Activated T-cell treated with anti-CD3 and anti-CD28 coated beads, Interleukin-2, amount 50 U/mL, for 1 hour (primary cell): ENCODE measurements at regions not wholly inside any gene's neighbourhood (a gene's known extent, or its start where the extent isn't known, plus 50 kb on each side); places are given as distances from the start of the nearest gene placed in this dataset.

Source experiments
- DNase-seq: peaks from one replicate; pipeline ENCODE4 v3.0.0-alpha.2; 2020

DNA sequence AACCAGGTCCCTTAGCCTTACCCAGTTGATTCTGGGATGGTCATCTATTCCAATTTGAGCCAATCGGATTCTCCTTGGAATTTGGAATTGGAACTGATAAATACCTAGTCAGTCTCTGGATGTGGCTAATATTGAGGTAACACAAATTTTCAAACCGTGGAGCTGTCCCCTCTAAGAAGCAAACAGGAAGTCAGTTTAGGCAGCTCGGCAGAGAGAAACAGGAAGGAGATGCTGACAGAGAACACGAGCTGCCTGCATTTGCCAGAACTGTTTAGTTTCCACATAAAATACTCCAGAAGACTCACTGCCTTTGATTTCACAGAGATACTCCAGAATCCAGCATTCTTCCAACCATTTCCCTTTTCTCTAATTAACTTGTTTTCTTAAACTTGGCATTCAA, 1024.9 kb downstream of the BCL11A start:
- no peak for DNase-seq

DNA sequence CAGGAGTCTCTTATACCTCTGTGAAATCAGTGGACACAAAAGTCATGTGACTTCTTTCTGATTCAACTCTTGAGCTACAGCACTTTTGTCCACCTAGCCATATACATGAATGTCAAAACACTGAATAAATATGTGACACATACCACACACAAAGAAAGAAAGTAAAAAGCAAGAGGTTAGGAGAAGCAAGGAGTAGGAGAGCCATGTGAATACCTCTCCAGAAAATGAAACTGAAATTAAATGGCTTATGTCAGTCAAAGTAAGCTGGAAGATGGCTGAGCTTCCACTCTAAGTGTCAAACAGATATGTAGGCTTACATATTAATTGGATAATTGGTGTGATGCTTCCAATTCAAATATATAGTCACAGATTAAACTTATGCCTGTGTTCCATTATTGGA, 1050.5 kb downstream of the BCL11A start:
- no peak for DNase-seq

DNA sequence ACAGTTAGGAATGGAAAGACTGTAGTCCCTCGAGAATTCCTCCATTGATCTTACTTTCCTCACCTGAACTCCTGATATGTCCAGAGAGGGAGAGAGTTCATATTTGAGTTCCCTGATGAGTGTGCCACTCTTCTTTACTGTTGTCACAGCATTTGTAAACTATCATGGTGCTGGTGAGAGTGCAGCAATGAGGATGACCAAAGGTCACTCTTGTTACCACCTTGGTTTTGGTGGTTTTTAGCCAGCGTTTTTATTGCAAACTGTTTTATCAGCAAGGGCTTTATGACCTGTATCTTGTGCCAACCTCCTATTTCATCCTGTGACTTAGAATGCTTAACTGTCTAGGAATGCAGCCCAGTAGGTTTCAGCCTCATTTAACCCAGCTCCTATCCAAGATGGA, 1062.5 kb downstream of the BCL11A start:
- no peak for DNase-seq

DNA sequence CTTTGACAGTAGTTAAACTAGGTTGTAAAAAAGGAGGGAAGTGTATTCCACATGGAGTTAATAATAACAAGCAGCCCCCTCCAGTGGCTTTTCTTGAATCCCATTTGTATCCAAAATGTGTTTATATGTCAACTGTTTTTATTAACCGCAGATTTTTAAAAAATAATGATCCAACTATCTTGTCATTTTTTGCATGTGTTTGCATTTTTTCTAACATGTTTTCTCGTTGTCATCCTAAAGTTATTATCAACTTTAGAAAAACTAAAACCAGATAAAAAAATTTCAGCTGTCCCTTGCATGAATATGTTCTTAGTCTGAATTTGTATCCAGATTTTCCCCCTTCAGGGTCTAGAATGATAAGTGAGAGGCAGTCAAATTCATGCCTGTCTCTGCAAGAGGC, 1063.3 kb downstream of the BCL11A start:
- DNase-seq: no peak

DNA sequence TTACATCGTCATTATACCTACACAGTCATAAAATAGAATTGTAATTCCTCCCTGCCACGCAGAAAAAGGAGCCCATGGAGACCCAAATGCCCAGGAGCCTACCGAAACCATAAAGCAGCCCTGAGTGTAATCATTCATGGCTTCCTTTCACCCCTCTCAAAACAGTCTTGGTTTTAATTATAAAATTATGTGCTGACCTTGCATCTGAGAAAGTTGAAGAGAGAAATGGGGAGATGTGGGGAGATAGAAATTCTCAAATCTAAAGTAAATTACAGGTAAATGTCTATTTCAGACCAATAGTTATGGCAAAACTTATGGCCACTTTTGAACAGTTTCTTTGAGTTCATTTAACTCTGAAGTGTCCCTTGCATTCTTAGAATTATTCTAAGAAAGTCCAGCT, 1068.8 kb downstream of the BCL11A start:
- DNase-seq: no peak

DNA sequence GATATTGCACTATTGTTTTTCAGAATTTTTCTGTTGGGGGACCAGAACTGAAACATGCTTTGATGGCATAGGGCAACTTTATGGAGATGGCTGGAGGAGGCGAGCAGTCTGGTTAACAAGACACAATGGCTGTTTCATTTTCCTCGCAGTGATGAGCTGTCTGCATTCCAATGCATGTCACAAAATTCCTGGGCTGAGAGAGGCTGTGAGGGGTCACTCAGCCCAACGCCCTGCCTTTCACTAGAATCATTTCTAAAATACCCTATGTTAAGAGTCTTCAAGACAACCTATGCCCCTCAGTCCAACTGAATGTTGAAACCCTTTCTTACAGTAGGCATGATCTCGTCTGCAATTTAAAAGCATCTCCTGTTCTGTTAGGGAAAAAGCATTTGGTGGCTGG, 1090.0 kb downstream of the BCL11A start:
- no peak for DNase-seq

DNA sequence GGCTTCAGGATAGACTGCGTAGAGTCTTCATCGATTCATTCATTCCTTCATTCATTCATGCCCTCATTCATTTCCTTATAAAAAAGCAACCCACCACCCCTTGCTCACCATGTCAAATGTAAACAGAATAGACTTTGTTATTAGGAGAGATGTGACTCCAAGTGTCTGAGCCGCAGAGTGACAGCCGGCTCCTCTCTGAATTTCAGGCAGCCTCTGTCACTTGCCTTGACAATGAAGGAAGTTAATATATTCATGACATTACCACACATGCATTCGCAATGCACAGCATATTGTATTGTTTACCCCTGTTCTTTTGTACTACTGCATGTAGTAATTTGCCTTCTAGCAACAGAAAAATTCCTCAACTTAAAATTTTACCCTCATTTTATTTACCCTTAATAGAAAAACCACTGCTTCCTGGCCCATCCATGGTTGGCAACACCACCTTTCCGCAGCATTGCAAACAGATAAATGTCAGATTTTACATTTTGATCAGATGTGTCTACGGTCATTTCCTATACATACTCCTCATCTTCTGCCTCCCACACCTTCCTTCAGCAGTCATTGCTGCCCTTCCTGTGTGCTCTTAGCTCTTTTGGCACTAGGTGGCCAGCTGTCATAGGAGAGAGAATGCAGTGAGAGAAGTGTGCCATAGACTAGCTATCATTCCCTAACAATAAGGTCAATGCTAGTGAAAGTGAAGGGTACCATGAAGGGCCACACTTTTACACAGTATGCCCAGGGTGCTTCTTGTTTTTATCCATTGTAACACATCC, 1090.8 kb downstream of the BCL11A start:
- no peak for DNase-seq

DNA sequence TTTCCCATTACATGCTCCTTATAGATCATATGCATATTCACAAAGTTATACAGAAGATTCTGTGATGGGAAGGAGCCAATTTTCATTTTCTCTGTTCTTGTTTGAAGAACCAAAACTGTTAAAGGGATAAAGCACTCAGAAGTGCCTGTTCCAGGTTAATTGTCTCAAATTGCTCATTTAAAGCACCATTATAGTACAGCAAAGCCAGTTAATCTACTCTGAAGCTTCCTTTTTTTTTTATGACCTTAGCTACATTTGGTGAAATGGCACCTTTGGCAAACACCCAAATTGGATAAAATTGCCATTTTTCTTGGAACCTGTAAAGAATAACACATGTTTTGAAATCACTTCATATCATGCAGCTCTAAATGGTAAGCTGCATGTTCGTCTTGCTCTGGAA, 1092.3 kb downstream of the BCL11A start:
- no peak for DNase-seq

DNA sequence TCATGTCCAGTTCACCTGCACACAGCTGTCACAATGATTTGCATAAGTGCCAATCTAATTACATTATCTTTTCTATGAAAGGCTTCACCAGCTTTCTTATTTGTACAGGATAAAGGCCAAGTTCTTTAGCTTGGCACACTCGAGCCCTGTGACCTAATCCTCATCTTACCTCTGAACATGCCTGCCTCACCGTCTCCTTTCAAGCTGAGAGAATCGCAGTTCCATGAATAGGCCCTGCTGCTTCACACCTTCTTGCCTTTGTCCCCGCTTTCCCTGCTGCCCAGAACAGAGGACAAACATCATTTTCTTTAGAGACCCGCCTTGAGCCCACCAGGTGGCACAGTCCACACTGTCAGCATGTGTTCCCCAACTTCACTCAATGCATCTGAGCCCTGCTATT, 1094.7 kb downstream of the BCL11A start:
- no peak for DNase-seq

DNA sequence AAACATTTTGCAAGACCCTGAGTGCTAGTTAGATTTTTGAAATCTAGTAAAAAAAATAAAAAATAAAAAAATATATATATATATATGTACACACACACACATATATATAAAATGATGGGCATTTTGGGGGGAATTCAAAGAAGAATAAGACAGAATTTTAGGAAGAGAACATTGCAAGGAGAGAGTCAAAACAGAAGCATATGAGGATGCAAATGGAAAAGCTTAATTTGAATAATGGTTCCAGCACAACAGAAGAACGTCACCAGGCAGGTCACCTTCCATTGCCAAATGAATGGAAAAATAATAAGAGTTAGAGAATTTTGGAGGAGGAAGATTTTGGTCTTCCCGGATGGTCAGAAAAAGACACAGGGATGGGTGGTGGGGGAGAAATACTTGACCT, 1097.2 kb downstream of the BCL11A start:
- DNase-seq: no peak

DNA sequence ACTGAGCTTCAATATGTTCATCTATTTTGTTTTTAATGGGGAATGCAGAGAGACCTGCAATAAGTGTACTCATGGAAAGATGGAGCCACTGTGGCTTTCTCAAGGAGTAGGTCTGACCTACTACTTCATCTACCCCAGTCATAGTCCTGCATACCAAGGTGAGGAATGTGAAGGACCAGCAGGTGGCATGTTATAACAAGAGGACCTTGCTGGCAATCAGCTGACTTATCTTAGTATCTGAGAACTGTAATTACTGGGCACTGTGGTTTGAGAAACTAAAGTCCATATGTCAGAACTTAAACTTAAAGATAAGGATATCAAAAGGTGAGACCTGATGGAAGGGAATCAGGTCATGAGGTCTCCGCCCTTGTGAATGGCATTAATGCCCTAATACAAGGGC, 1104.2 kb downstream of the BCL11A start:
- no peak for DNase-seq

DNA sequence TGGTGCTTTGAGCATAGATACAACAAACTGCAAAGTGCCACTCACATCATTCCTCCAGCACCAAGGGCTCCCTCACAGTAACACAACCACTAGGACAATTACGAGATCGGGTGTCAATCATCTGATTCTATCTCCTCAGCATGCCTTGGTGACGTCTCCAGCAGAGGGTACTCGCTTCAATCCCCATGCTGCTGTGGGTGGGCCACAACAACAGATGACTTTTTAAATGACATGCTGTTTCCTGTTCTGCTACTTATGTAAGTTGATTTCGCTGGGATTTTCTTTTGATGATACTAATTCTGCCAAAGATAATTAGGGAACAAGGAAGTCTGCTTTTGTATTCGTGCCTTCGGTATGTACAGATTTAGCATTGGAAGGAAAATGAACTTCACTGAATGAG, 1113.0 kb downstream of the BCL11A start:
- no peak for DNase-seq

DNA sequence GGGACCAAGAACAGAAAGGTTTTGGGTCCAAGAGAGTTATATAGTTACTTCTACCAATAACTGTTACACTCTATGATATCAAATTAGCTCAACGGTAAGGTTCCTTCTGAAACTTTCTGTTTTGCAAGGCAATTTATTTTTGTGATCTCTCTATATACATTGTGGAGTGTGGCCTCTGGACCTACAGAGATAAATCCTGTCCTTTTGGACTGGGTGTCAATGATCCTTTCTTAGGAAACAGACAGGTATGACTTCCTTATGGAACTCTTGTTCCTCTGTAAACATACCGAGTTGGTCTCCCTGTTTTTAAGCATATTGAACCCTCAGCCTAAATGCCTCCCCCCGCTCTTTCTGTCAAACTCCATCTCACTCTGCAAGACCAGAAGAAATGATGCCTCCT, 1117.8 kb downstream of the BCL11A start:
- no peak for DNase-seq

DNA sequence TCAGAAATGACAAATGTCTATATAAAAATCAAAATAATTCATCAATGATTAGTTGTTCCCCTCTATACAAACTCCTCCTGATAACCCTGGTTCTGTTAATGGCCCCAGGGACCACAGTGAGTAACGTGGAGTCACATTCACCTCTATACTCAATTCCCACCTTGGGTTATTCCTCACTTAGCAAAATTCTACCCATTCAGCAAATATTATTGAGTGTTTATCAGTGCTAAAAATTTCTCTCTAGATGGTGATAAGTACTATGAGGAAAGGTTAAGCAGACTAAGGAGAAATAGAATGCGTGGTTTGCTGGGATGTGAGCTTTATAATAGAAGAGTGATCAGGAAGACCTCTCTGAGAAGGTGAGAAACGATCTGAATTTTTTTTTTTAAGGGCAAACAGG, 1124.5 kb downstream of the BCL11A start:
- DNase-seq: no peak

DNA sequence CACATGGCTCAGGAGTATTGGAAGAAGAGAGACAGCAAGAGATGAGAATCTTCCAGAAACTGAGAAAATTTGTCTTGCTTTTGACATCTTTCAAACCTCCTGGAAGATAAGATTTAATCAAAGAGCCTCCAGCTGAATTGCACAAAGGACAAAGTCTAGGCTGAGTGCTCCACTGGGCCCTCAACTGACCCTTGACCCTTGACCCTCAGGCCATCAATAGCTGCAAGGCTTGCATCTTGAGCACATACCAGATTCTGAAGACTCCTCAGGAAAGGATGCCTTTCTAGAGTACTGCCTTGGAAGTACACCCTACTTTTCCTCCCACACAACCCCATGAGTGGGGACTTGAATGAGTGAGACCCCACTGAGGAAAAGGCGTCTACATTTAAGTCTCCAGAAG, 1125.5 kb downstream of the BCL11A start:
- no peak for DNase-seq

DNA sequence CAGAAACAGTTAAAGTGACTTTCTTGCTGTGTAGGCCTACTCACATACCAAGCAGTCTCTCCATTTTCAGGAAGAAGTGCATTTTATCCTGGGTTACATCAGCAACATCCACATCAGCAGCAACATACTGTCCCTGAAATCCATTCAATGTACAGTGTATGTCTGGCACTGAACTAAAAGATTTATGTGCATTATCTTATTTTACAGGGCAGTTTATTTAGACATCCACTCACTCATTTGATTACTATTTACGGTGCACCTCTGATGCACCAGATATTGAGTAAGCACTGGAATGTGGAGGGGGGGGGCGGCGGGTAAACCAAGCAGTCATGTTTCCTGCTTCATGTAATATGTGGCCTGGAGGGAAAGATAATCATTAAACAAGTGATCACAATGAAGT, 1128.2 kb downstream of the BCL11A start:
- no peak for DNase-seq

DNA sequence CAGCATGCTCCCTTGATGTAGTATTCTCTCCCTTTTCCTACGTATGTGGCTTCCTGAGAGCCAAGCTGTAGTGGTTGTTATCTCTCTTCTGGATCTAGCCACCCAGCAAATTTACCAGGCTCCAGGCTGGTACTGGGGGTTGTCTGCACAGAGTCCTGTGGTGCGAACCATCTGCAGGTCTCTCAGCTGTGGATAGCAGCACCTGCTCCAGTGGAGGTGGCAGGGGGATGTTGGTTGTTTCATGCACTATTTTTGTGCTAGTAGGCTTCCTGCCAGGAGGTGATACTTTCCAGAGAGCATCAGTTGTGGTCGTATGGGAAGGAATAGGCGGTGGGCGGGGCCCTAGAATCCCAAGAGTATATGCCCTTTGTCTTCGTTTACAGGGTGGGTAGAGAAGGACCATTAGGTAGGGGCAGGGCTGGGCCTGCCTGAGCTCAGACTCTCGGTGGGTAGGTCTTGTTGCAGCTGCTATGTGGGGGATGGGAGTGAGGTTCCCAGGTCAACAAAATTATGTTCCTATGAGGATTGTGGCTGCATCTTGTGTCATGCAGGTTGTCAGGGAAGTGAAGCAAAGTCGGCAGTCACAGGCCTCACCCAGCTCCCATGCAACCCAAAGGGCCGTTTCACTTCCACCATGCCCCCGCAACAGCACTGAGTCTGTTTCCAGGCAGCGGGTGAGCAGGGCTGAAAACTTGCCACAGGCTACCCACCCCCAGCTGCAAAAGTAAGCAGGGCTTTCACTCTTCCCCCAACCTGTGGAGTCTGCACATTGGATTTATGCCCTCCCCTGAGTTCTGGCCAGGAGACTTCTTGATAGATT, 1139.5 kb downstream of the BCL11A start:
- DNase-seq: no peak

DNA sequence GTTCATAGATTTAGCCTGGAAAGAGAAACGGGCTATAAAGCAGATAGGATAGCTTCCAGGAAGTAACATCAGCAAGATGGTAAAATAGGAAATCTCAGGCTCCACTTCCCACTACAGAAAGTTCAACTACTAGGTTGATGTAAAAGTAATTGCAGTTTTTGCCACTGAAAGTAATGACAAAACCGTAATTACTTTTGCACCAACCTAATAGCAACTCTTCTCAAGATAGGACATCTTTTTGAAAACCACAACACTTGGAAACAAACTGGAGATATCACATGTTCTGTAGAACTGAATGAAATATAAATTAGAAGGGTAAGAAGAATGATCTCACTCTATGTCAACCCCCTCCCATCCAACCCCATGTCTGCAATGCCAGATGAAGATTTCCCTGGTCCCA, 1154.3 kb downstream of the BCL11A start:
- DNase-seq: no peak

DNA sequence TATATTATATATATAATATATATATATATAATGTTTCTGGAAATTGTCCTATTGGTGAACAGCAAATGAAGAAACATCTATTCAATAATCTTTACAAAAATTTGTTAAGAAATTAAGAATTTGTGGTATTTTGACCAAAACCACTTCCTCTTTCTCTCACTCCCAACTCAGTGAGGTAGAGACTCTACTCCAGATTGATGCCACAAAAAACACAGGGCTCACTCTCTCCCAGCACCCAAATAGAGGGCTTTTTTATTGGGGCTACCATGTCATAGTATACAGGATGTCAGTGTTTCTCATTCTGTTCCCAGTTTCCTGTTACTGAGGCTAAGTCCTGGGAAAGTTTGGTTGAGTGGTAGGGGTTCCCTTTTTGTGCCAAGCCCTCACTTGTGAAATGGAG, 1155.4 kb downstream of the BCL11A start:
- no peak for DNase-seq

DNA sequence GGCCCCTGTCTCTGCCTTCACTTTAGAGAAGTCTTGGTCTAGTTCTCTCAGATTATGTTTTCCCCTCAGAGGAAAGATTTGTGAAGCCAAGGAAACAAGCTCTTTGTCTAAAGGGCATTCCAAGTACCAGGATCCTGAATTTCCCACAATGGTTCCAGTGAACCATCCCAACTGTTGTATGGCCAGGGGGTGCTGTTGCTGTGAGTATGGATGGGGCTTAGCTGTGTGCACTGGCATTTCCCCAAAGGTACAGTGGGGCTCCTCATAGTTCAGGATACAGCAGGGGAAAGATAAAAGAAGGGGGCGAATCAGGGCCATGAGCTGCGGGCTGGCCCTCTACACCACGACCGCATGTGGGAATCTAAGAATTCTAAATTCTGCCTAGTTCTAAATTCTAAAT, 1154.0 kb upstream of the FANCL start:
- DNase-seq: no peak

DNA sequence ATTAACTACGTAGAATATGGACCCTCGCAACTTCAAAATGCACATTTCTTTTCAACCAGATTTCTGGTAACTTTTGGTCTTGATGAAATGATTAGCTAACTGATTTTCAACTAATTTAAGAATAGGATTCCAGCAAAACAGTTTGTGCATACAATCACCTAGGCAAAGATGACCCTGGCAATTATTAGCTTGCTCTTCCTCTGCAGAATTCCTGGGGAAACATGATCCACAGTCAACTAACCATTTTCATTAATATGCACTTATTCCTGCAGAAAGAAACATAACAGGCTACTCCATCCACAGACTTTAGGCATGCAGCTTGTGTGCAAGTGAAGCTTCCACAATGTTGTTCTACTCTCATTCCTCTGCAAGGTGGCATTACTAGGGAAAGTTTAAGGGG, 1150.8 kb upstream of the FANCL start:
- no peak for DNase-seq

DNA sequence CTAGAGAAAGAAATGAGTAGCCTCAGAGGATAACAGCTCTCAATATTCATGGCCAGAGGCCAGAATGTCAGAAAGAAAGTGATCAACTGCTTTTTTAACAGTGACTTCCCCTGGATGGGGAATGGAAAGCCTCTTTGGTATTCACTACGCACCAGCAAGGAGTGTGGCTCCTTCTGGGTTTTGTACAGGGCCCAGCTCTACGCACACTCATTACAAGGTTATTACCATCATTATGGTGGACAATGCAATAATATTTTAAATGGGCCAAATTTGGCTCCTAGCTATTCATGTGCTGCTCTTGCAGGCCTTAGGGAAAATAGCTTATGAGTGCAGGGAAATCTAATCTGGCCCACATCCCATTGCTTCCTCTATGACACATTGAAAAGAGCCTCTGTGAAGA, 1149.5 kb upstream of the FANCL start:
- DNase-seq: no peak

DNA sequence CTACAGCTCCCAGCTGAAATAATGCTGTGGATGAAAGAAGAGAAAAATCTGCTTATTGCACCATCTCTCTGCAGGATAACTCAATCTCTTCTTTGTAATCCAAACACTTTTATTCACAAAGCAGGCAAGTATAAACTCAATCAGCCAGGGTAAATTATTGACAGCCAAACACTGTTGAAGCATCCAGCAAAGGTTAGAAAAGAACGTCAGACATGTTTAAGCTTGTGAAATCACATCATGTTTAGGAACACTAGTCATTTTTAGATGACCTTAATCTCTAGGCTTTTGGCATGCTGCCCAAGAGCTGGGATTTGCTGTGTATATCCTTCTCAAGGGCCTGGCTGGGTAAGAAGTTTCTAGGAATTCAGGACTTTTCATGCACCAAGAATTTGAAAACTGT, 1148.1 kb upstream of the FANCL start:
- no peak for DNase-seq

DNA sequence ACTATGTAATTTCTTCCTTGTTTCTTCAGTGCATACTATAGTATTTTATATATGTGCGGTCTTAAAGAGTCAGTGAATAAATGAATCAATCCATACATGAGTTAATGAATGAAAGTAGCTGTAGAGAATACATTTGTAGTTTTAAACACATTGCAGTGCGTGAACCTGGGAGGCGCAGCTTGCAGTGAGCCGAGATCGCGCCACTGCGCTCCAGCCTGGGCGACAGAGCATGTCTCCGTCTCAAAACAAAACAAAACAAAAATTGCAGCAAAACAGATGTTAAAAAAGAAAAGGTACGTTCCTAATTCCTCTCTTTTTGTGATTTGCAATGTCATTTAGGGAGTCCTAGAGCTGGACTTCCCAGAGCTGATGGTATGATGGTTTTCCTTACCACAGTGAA, 1144.8 kb upstream of the FANCL start:
- DNase-seq: no peak

DNA sequence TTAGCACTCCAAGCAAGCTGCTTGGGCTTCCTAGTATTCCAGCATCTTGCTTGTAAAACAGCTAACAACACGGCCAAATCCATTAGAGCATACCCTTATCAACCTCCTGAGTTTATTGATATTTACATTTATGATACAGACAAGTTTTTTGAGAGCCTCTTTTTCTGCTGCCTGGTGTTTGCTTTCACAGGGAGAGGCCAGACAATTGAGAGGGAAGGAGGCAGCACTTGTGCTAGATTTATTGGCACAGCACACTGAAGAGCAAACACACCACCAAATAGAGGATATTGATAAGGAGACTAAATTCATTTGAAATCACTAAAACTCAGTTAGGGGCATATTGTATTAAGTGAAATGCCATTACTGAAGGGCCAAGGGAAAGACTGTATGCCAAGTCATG, 1142.3 kb upstream of the FANCL start:
- DNase-seq: no peak
